Cardiac fibroblast (primary cell): ENCODE measurements at regions not wholly inside any gene's neighbourhood (a gene's known extent, or its start where the extent isn't known, plus 50 kb on each side); places are given as distances from the start of the nearest gene placed in this dataset.

Experiments used
- DNase-seq, 2 donors: peaks; one replicate each; pipeline versions ENCODE4 v3.0.0 to v3.0.0-alpha.2; 2010; ENCODE audit warnings: low read depth in 2 of 2
- H3K4me3 ChIP-seq, 2 donors: replicated peaks in 1 of 2; 1 replicate in 1 of 2; 2 replicates in 1 of 2; pipeline ENCODE4 v1.5.1; 2011; ENCODE audit warnings: low read depth in 2 of 2, low read length in 2 of 2, mild to moderate bottlenecking in 2 of 2, moderate library complexity in 1 of 2
- TF ChIP-seq, protein P1 (sequence below): IDR thresholded peaks from one replicate; pipeline ENCODE4 v1.5.1; 2011; ENCODE audit warnings: low read depth, mild to moderate bottlenecking, low read length, inconsistent platforms

DNA sequence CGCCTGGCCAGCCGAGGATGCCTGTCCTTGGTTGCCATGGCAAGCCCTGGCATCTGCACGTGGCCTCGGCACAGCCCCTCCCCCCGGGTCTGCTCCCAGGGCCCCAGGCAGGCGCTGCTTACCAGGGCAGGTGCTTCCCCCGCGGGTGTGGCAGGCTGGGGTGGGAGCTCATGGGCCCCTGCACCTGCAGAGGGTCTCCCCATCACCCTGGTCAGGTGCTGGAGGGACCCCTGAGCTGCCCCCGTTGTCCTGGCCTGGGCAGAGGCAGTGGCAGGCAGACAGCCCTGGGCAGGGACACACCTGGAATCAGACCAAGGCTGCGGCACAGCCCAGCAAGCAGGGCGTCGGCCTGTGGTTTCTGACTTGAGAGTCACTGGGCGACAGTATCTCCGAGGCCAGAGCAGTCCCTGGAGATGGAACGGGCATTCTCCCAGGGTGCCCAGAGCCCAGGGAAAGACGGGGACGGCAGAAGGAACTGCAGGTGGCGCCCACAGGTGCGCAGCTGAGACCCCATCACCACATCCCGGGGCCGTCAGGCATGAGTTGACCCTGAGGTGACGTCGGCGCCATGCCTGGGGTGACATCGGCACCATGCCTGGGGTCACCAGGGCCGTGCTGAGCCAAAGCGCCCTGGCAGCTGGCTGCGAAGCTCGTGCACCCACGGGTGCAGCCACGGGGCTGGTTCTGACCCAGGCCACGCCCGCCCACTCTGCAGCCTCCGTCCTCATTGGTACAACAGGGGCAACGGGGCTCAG, 56.1 kb upstream of the FBRSL1 start:
- H3K4me3 ChIP-seq = no peak overlapping the region
- no peak for DNase-seq
- TF ChIP-seq, protein P1, sequence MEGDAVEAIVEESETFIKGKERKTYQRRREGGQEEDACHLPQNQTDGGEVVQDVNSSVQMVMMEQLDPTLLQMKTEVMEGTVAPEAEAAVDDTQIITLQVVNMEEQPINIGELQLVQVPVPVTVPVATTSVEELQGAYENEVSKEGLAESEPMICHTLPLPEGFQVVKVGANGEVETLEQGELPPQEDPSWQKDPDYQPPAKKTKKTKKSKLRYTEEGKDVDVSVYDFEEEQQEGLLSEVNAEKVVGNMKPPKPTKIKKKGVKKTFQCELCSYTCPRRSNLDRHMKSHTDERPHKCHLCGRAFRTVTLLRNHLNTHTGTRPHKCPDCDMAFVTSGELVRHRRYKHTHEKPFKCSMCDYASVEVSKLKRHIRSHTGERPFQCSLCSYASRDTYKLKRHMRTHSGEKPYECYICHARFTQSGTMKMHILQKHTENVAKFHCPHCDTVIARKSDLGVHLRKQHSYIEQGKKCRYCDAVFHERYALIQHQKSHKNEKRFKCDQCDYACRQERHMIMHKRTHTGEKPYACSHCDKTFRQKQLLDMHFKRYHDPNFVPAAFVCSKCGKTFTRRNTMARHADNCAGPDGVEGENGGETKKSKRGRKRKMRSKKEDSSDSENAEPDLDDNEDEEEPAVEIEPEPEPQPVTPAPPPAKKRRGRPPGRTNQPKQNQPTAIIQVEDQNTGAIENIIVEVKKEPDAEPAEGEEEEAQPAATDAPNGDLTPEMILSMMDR = no peak

DNA sequence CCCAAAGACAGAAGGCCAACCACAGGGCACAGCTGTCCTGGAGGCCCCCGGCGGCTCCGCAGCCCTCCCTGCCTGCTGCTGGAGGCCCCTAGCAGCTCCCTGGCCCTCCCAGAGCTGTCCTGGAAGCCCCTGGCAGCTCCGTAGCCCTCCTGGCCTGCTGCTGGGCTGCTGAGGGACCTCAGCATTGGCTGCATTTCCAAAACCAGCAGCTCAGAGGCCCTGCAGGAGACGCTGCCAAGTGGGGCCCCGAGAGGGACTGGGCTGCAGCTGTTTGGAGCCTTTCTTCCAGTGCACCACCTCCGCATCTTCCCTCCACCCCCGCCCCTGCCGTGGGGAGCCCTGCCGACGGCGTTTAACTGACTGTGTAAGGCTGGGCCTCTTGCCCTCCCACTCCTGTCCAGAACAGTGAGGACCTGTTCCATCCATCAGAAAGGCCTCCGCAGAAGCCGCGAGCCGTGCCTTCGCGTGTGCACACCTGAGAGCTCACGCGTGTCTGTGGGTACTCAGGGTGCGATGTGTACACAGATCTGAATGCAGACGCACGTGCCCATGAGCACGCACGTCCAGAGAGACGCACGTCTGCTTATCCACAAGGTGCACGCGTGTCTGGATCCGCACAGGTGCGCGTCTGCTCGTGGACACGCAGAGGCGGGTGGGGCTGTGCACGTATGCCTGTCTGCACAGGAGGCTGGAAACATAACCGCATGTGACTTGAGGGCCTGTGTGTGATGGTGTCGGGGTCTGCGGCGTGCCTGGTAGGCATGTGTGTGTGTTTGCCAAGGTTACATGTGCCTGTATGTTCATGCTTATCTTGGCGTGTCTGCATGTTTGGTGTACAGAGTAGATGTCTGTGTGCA, 57.0 kb upstream of the FBRSL1 start:
- no peak overlapping the region for H3K4me3 ChIP-seq
- TF ChIP-seq, protein P1 = no peak
- peak in 1 of 2 donors; percentile 75 for DNase-seq

DNA sequence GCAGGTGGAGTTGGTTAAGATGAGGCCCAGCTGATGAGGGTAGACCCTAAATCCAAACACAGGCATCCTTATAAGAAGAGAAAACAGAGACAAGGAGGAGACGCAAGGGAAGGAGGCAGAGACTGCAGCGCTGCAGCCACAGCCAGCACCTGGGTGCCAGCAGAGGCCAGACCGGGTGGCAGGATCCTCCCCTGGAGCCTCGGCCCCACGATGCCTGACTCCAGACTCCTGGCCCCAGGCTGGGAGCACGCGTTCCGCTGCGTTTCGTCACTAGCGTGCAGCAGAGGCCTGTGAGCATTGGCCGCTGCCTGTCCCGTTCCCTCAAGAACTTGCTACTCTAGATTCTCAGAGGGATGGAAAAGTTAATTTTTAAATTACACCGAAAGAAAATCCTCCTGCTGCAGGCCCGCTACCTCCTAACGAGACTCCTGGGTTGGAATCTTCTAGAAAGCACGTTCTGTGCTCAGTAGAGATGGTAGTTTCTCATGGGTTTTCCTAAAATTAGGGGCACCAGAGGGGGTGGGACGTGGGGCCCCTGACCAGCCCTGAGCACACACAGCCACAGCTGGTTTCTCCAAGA, 57.7 kb upstream of the FBRSL1 start:
- TF ChIP-seq, protein P1 = no peak
- DNase-seq = no peak
- no peak overlapping the region for H3K4me3 ChIP-seq

DNA sequence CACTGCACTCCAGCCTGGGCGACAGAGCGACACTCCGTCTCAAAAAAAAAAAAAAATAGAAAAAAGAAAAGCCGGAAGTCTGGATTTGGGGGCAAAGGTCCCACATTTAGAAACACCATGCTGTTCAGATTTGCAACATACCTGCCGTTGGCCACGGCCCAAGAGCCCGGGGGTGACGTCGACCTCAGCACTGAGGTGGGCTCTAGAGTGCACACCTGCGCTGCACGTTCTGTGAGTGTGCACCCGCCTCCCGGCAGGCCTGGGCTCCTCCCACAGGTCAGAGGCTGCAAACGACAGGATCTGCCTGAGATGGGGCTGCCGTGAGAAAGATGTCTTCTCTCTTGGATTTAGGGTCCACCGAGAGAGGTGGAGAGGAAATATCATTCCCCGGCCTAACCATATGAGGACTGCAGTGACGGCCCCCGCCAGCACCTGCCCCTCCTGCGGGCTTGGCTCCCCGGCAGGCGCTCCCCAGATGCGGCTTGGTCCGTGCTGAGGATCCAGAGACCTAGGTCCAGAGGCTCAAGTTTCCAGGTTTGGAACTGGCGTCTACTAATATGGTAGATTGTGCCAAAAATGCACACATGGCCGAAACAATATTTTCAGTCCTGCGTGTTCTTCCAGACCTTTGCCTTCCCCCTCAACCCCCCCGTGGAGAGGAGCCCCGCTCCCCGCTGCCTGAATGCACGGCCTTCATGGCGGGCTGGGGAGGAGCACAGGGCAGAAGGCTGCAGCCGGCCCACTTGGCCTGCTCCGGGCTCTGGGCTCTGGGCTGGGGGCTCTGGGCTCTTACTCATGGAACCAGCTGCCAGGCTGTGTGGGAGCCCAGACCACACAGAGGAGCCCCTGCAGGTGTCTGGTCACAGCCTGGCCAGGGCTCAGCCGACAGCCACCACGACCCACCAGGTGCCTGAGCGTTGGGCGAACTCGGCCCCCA, 58.8 kb upstream of the FBRSL1 start:
- DNase-seq = no peak
- no peak overlapping the region for H3K4me3 ChIP-seq
- TF ChIP-seq, protein P1 = no peak

DNA sequence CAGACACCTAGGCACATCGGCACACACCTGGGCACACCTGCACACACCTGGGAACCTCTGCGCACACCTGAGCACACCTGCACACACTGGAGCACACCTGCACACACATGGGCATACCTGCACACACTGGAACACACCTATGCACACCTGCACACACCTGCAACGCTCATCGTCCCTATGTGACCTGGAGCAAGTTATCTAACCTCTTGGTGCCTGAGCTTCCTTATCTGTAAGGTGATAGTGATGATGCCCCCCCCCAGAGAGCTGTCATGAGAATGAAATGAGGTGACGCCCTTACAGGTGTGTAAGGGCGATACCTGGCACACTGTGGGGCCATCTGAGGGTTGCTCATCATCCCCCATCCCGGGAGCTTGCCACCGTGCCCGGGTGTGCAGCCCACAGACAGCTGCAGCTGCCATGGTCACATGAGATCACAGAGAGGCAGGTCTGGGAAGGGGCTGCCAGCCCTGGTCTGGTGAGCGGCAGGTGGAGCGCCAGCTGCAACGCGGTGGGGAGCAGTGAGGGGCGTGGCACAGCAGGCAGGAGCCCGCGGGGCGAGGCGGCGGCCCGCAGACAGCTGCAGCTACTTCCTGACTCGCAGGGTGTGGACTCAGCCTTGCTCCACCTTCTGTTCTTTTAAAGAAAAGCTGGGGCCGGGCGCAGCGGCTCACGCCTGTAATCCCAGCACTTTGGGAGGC, 59.9 kb upstream of the FBRSL1 start:
- H3K4me3 ChIP-seq = no peak overlapping the region
- TF ChIP-seq, protein P1 = no peak
- peak; percentile 11 to 27 for DNase-seq
